HG02571 (cell line): ENCODE measurements at regions not wholly inside any gene's neighbourhood (a gene's known extent, or its start where the extent isn't known, plus 50 kb on each side); places are given as distances from the start of the nearest gene placed in this dataset.

Source experiments
- ATAC-seq: cut with Tn5 transposase; IDR thresholded peaks from one replicate; pipeline ENCODE4 v1.9.1; 2021; ENCODE audit warnings: mild to moderate bottlenecking, moderate library complexity; ENCODE audit not compliant: unreplicated experiment

GRCh38 chr20:16123623-16124022 lies 449.6 kb downstream of the KIF16B start:
- ATAC-seq, result no peak

- no peak for ATAC-seq
Measured at GRCh38 chr20:16119909-16120308, 453.3 kb downstream of the KIF16B start.

- no peak for ATAC-seq
Measured at GRCh38 chr20:16115911-16116552, 457.2 kb downstream of the KIF16B start.

- no peak for ATAC-seq
Measured at GRCh38 chr20:16113736-16114135, 459.5 kb downstream of the KIF16B start.

GRCh38 chr20:16111852-16112412 lies 461.3 kb downstream of the KIF16B start:
- ATAC-seq, result no peak

- no peak for ATAC-seq
Measured at GRCh38 chr20:16111172-16111832, 461.9 kb downstream of the KIF16B start.

- ATAC-seq, result no peak
Measured at GRCh38 chr20:16107172-16107870, 465.9 kb downstream of the KIF16B start.

- ATAC-seq, result no peak
Measured at GRCh38 chr20:16106191-16106849, 466.9 kb downstream of the KIF16B start.

GRCh38 chr20:16104783-16105182 lies 468.5 kb downstream of the KIF16B start:
- ATAC-seq, result no peak
